OCI-LY7 (cell line): ENCODE measurements at regions not wholly inside any gene's neighbourhood (a gene's known extent, or its start where the extent isn't known, plus 50 kb on each side); places are given as distances from the start of the nearest gene placed in this dataset.

Source experiments
- BruUV-seq: library from RNA; stranded (reverse); fragments of 400-500 nt; replicated peaks from 2 replicates; lab custom pipeline; 2021; lab: Mats Ljungman, UMichigan
- CTCF ChIA-PET: fragments of 300-600 bp; sonication (Branson Sonifier 250); formaldehyde crosslinking; loops from one replicate; lab custom pipeline; 2022; ENCODE audit warnings: antibody characterized with exemption; ENCODE audit not compliant: unreplicated experiment; lab: Charles Lee
- POLR2A ChIA-PET: fragments of 300-600 bp; sonication (Branson Sonifier 250); formaldehyde crosslinking; loops from one replicate; lab custom pipeline; 2022; ENCODE audit warnings: antibody characterized with exemption; lab: Charles Lee
- DNase-seq: peaks from one replicate; pipeline ENCODE4 v3.0.0-alpha.2; 2015; ENCODE audit warnings: low spot score
- H2AFZ ChIP-seq: fragments of 200-600 bp; sonication (generic), shearing (Covaris generic); 2 replicates; pipeline ENCODE4 v1.6.1; 2014; ENCODE audit warnings: mild to moderate bottlenecking, antibody characterized with exemption, low read length, moderate library complexity
- H3K27ac ChIP-seq: fragments of 200-600 bp; sonication (generic); 2 replicates; pipeline ENCODE4 v1.5.1; 2014; ENCODE audit warnings: mixed run types, low read depth, mild to moderate bottlenecking, moderate library complexity, low read length, inconsistent platforms; ENCODE audit not compliant: poor library complexity, severe bottlenecking
- H3K36me3 ChIP-seq: fragments of 200-600 bp; sonication (generic); 2 replicates; pipeline ENCODE4 v1.6.1; 2014; ENCODE audit warnings: mild to moderate bottlenecking, antibody characterized with exemption, low read length, moderate library complexity, mixed read lengths; ENCODE audit not compliant: insufficient read depth
- H3K4me1 ChIP-seq: fragments of 200-600 bp; sonication (generic); 2 replicates; pipeline ENCODE4 v1.5.1; 2014; ENCODE audit warnings: mild to moderate bottlenecking, low read length; ENCODE audit not compliant: insufficient read depth, poor library complexity, severe bottlenecking
- H3K4me2 ChIP-seq: fragments of 200-600 bp; sonication (generic); 2 replicates; pipeline ENCODE4 v1.6.1; 2014; ENCODE audit warnings: mild to moderate bottlenecking, low read length
- H3K4me3 ChIP-seq: fragments of 200-600 bp; sonication (generic); 2 replicates; pipeline ENCODE4 v1.5.1; 2014; ENCODE audit warnings: mild to moderate bottlenecking, low read depth, low read length; ENCODE audit not compliant: poor library complexity, severe bottlenecking
- H3K79me2 ChIP-seq: fragments of 200-600 bp; sonication (generic); 2 replicates; pipeline ENCODE4 v1.6.1; 2016; ENCODE audit warnings: low read depth, mild to moderate bottlenecking, low read length, moderate library complexity, mixed read lengths; ENCODE audit not compliant: insufficient read depth
- H3K9me2 ChIP-seq: fragments of 200-600 bp; sonication (generic); 2 replicates; pipeline ENCODE4 v1.6.1; 2016; ENCODE audit warnings: mild to moderate bottlenecking, low read length, mixed read lengths; ENCODE audit not compliant: insufficient read depth
- H3K9me3 ChIP-seq: fragments of 200-600 bp; sonication (generic); 2 replicates; pipeline ENCODE4 v1.6.1; 2014; ENCODE audit warnings: mild to moderate bottlenecking, mixed run types, low read length, mixed read lengths
- H4K20me1 ChIP-seq: fragments of 200-600 bp; sonication (generic); 2 replicates; pipeline ENCODE4 v1.6.1; 2014; ENCODE audit warnings: mild to moderate bottlenecking, antibody characterized with exemption, low read length, moderate library complexity, mixed read lengths; ENCODE audit not compliant: insufficient read depth
- CTCF ChIP-seq: fragments of 200-600 bp; sonication (generic); conservative IDR thresholded peaks from 2 replicates; pipeline ENCODE4 v1.5.1; 2014; ENCODE audit warnings: mild to moderate bottlenecking, antibody characterized with exemption, low read length, moderate library complexity, mixed read lengths
- EZH2phosphoT487 ChIP-seq: fragments of 200-600 bp; sonication (generic); IDR thresholded peaks from 2 replicates; pipeline ENCODE4 v1.6.1; 2018; ENCODE audit warnings: low read depth, borderline replicate concordance, mild to moderate bottlenecking, mixed run types, antibody characterized with exemption, low read length, moderate library complexity, mixed read lengths
- intact Hi-C: fragments of 100-400 bp; cut with micrococcal nuclease; formaldehyde crosslinking; loops from one replicate; pipeline ENCODE4 v1.10.0; 2022; ENCODE audit not compliant: unreplicated experiment

- CTCF ChIA-PET, result no interaction called here
- POLR2A ChIA-PET, result interaction anchor here (0.6 kb wide), 1 partner anchor 65 kb away, joined by 3 read pairs; no protein-coding TSS in a partner anchor
- intact Hi-C loops, result no loop called here
- no peak for DNase-seq
- Histone ChIP-seq H3K9me2 (no peaks in the 10 kb centered on the region), H3K79me2 (no peaks in the 10 kb centered on the region), H3K4me3 (no peak overlapping the region), H4K20me1 (no peaks in the 10 kb centered on the region), H3K9me3 (peaks cover 9% of the 10 kb centered on the region; the same call in 1 of the 2 replicates), H3K4me2 (no peak overlapping the region), H3K4me1 (no peaks in the 10 kb centered on the region), H3K27ac (no peak overlapping the region), H2AFZ (no peak overlapping the region), H3K36me3 (no peaks in the 10 kb centered on the region)
- no TSS peak for BruUV-seq
- TF ChIP-seq EZH2phosphoT487, result no peak
- no peak for TF ChIP-seq CTCF
Measured at GRCh38 chr7:68556537-68556936, 1041.7 kb upstream of the AUTS2 start.

GRCh38 chr7:68559518-68559917, 1038.8 kb upstream of the AUTS2 start:
- H3K36me3 ChIP-seq, result no peaks in the 10 kb centered on the region
- no peak overlapping the region for H3K4me3 ChIP-seq
- no peaks in the 10 kb centered on the region for H3K9me2 ChIP-seq
- DNase-seq, result no peak
- H3K79me2 ChIP-seq, result no peaks in the 10 kb centered on the region
- ChIA-PET CTCF (no interaction called here), POLR2A (interaction anchor here (1.1 kb wide), 1 partner anchor 13 kb away, joined by 3 read pairs; no protein-coding TSS in a partner anchor)
- TF ChIP-seq EZH2phosphoT487 (no peak), CTCF (no peak)
- H3K4me1 ChIP-seq, result no peaks in the 10 kb centered on the region
- peaks cover 9% of the 10 kb centered on the region; the same call in 1 of the 2 replicates for H3K9me3 ChIP-seq
- intact Hi-C loops, result no loop called here
- no peak overlapping the region for H3K4me2 ChIP-seq
- no peaks in the 10 kb centered on the region for H4K20me1 ChIP-seq
- H3K27ac ChIP-seq, result no peak overlapping the region
- H2AFZ ChIP-seq, result no peak overlapping the region
- no TSS peak for BruUV-seq

GRCh38 chr7:68562323-68562899, 1035.9 kb upstream of the AUTS2 start:
- Histone ChIP-seq H3K4me1 (no peaks in the 10 kb centered on the region), H3K4me3 (no peak overlapping the region), H3K36me3 (no peaks in the 10 kb centered on the region), H3K9me3 (peaks cover 9% of the 10 kb centered on the region; the same call in 1 of the 2 replicates), H3K27ac (no peak overlapping the region), H3K79me2 (no peaks in the 10 kb centered on the region), H3K9me2 (no peaks in the 10 kb centered on the region), H3K4me2 (no peak overlapping the region), H4K20me1 (no peaks in the 10 kb centered on the region), H2AFZ (no peak overlapping the region)
- ChIA-PET POLR2A (interaction anchor here (2.0 kb wide), 1 partner anchor 10 kb away, joined by 4 read pairs; no protein-coding TSS in a partner anchor), CTCF (no interaction called here)
- no peak for DNase-seq
- BruUV-seq, result no TSS peak
- intact Hi-C loops, result no loop called here
- TF ChIP-seq EZH2phosphoT487 (no peak), CTCF (no peak)
